H9 (cell line): ENCODE measurements at regions not wholly inside any gene's neighbourhood (a gene's known extent, or its start where the extent isn't known, plus 50 kb on each side); places are given as distances from the start of the nearest gene placed in this dataset.

Experiments used
- DNase-seq: peaks from one replicate; pipeline ENCODE4 v3.0.0-alpha.2; 2017
- H2AFZ ChIP-seq: one replicate; pipeline ENCODE4 v1.6.1; 2013; ENCODE audit warnings: mild to moderate bottlenecking, low read length, control low read depth, moderate library complexity
- H2AK5ac ChIP-seq: 2 replicates; pipeline ENCODE4 v1.6.1; 2013; ENCODE audit warnings: low read length, control low read depth, mixed read lengths; ENCODE audit not compliant: insufficient read length
- H2BK120ac ChIP-seq: one replicate; pipeline ENCODE4 v1.6.1; 2013; ENCODE audit warnings: low read depth, mild to moderate bottlenecking, low read length, control low read depth, inconsistent platforms; ENCODE audit not compliant: poor library complexity, severe bottlenecking
- H2BK12ac ChIP-seq: 2 replicates; pipeline ENCODE4 v1.6.1; 2013; ENCODE audit warnings: low read length, control low read depth, mixed read lengths, low read depth; ENCODE audit not compliant: insufficient read length
- H2BK15ac ChIP-seq: 2 replicates; pipeline ENCODE4 v1.6.1; 2013; ENCODE audit warnings: low read depth, low read length, control low read depth
- H2BK20ac ChIP-seq: one replicate; pipeline ENCODE4 v1.6.1; 2013; ENCODE audit warnings: low read depth, mild to moderate bottlenecking, low read length, control low read depth, inconsistent platforms; ENCODE audit not compliant: poor library complexity, severe bottlenecking
- H2BK5ac ChIP-seq: 2 replicates; pipeline ENCODE4 v1.6.1; 2013; ENCODE audit warnings: low read length, control low read depth, mixed read lengths; ENCODE audit not compliant: insufficient read length
- H3K14ac ChIP-seq: 2 replicates; pipeline ENCODE4 v1.6.1; 2013; ENCODE audit warnings: low read length, control low read depth; ENCODE audit not compliant: insufficient read depth
- H3K18ac ChIP-seq: 2 replicates; pipeline ENCODE4 v1.6.1; 2013; ENCODE audit warnings: low read depth, mild to moderate bottlenecking, mixed read lengths, low read length, control low read depth; ENCODE audit not compliant: insufficient read length
- H3K23ac ChIP-seq: 2 replicates; pipeline ENCODE4 v1.6.1; 2013; ENCODE audit warnings: low read length, control low read depth, mixed read lengths, low read depth; ENCODE audit not compliant: insufficient read length
- H3K23me2 ChIP-seq: 2 replicates; pipeline ENCODE4 v1.6.1; 2013; ENCODE audit warnings: low read depth, mild to moderate bottlenecking, mixed read lengths, low read length, control low read depth; ENCODE audit not compliant: insufficient read length, poor library complexity, severe bottlenecking
- H3K27ac ChIP-seq: 2 replicates; pipeline ENCODE4 v1.5.1; 2013; ENCODE audit warnings: low read length, control low read depth, mixed read lengths, low read depth; ENCODE audit not compliant: insufficient read length
- H3K27me3 ChIP-seq: 2 replicates; pipeline ENCODE4 v1.6.1; 2013; ENCODE audit warnings: low read length, control low read depth, inconsistent platforms; ENCODE audit not compliant: insufficient read depth
- H3K4ac ChIP-seq: 2 replicates; pipeline ENCODE4 v1.6.1; 2013; ENCODE audit warnings: low read depth, mild to moderate bottlenecking, control low read depth, inconsistent platforms, low read length, moderate library complexity
- H3K4me1 ChIP-seq: 2 replicates; pipeline ENCODE4 v1.6.1; 2013; ENCODE audit warnings: low read length, control low read depth, inconsistent platforms; ENCODE audit not compliant: insufficient read depth
- H3K4me2 ChIP-seq: 2 replicates; pipeline ENCODE4 v1.6.1; 2013; ENCODE audit warnings: low read length, control low read depth, mixed read lengths; ENCODE audit not compliant: insufficient read length, insufficient read depth
- H3K56ac ChIP-seq: 2 replicates; pipeline ENCODE4 v1.6.1; 2013; ENCODE audit warnings: low read depth, mild to moderate bottlenecking, mixed read lengths, low read length, control low read depth; ENCODE audit not compliant: insufficient read length
- H3K79me1 ChIP-seq: 2 replicates; pipeline ENCODE4 v1.6.1; 2013; ENCODE audit warnings: low read depth, mild to moderate bottlenecking, moderate library complexity, low read length, control low read depth, inconsistent platforms; ENCODE audit not compliant: insufficient read depth, poor library complexity, severe bottlenecking
- H3K79me2 ChIP-seq: 2 replicates; pipeline ENCODE4 v1.6.1; 2013; ENCODE audit warnings: low read length, control low read depth, inconsistent platforms; ENCODE audit not compliant: insufficient read depth
- H3K9ac ChIP-seq: 2 replicates; pipeline ENCODE4 v1.6.1; 2013; ENCODE audit warnings: low read length, control low read depth, mixed read lengths; ENCODE audit not compliant: insufficient read length; ENCODE audit errors: extremely low read depth
- H3K9me3 ChIP-seq: one replicate; pipeline ENCODE4 v1.6.1; 2013; ENCODE audit warnings: low read depth, low read length, inconsistent platforms; ENCODE audit not compliant: control insufficient read depth
- H3T11ph ChIP-seq: one replicate; pipeline ENCODE4 v1.6.1; 2013; ENCODE audit warnings: mild to moderate bottlenecking, low read length, control low read depth, inconsistent platforms
- H4K20me1 ChIP-seq: one replicate; pipeline ENCODE4 v1.6.1; 2013; ENCODE audit not compliant: control insufficient read depth, insufficient read length, insufficient read depth
- H4K5ac ChIP-seq: 2 replicates; pipeline ENCODE4 v1.6.1; 2013; ENCODE audit warnings: low read depth, mild to moderate bottlenecking, mixed read lengths, low read length, control low read depth; ENCODE audit not compliant: insufficient read length
- H4K8ac ChIP-seq: replicated peaks from 2 replicates; pipeline ENCODE4 v1.6.1; 2013; ENCODE audit warnings: low read length, control low read depth, mixed read lengths, low read depth; ENCODE audit not compliant: insufficient read length
- H4K91ac ChIP-seq: 2 replicates; pipeline ENCODE4 v1.6.1; 2013; ENCODE audit warnings: low read depth, mild to moderate bottlenecking, moderate library complexity, mixed read lengths, low read length, control low read depth; ENCODE audit not compliant: insufficient read length
- H3K27ac Mint-ChIP-seq, 3 experiments: 2 replicates in 2 of 3; 3 replicates in 1 of 3; pipeline ENCODE4 v1.8.0; 2020 to 2021; ENCODE audit warnings: mixed read lengths in 3 of 3, mild to moderate bottlenecking in 1 of 3, moderate library complexity in 1 of 3
- H3K27me3 Mint-ChIP-seq: 2 replicates; pipeline ENCODE4 v1.8.0; 2021; ENCODE audit warnings: low read depth, mild to moderate bottlenecking, moderate library complexity, mixed read lengths
- H3K36me3 Mint-ChIP-seq, 3 experiments: 2 replicates in 2 of 3; 3 replicates in 1 of 3; pipeline ENCODE4 v1.8.0; 2020 to 2021; ENCODE audit warnings: low read depth in 3 of 3, mixed read lengths in 3 of 3; ENCODE audit not compliant: insufficient read depth in 1 of 3
- H3K4me1 Mint-ChIP-seq, 2 experiments: 2 replicates each; pipeline ENCODE4 v1.8.0; 2020; ENCODE audit warnings: mixed read lengths in 2 of 2
- H3K4me3 Mint-ChIP-seq, 2 experiments: 2 replicates in 1 of 2; 3 replicates in 1 of 2; pipeline ENCODE4 v1.8.0; 2020 to 2021; ENCODE audit warnings: mild to moderate bottlenecking in 2 of 2, mixed read lengths in 2 of 2, moderate library complexity in 1 of 2
- H3K9me3 Mint-ChIP-seq, 2 experiments: 2 replicates in 1 of 2; 3 replicates in 1 of 2; pipeline ENCODE4 v1.8.0; 2020; ENCODE audit warnings: mild to moderate bottlenecking in 2 of 2, mixed read lengths in 2 of 2, moderate library complexity in 1 of 2
- CTCF ChIP-seq: fragments of 200-600 bp; sonication (generic); conservative IDR thresholded peaks from 3 replicates; pipeline ENCODE4 v1.8.0; 2021; ENCODE audit warnings: antibody characterized with exemption, mild to moderate bottlenecking
- WGBS: extraction: QIAGEN DNeasy Blood & Tissue Kit; methylation state at CpG from one replicate; pipeline ENCODE4 v1.1.7; 2013; ENCODE audit warnings: missing lambda C conversion rate, low lambda C conversion rate, mixed read lengths; ENCODE audit not compliant: insufficient read length; ENCODE audit errors: extremely low coverage; 5-methylcytosine and 5-hydroxymethylcytosine counted together

GRCh38 chr6:76856065-76856464, 607.2 kb downstream of the HTR1B start:
- Histone ChIP-seq H2BK5ac (no peak overlapping the region), H3K79me1 (no peaks in the 10 kb centered on the region), H3K14ac (no peak overlapping the region), H2BK20ac (no peak overlapping the region), H2AK5ac (no peak overlapping the region), H3K27ac (no peak overlapping the region), H3K23ac (no peak overlapping the region), H2BK15ac (no peak overlapping the region), H4K5ac (no peak overlapping the region), H2BK12ac (no peak overlapping the region), H3K23me2 (no peaks in the 10 kb centered on the region), H3K79me2 (no peaks in the 10 kb centered on the region), H3T11ph (no peak overlapping the region), H3K27me3 (no peaks in the 10 kb centered on the region), H4K20me1 (no peaks in the 10 kb centered on the region), H3K18ac (no peak overlapping the region), H3K56ac (no peak overlapping the region), H3K4me2 (no peak overlapping the region), H4K8ac (no peak overlapping the region), H3K9ac (no peak overlapping the region), H2AFZ (no peak overlapping the region), H3K9me3 (no peaks in the 10 kb centered on the region), H2BK120ac (no peak overlapping the region), H3K4ac (no peak overlapping the region), H4K91ac (no peak overlapping the region), H3K4me1 (no peaks in the 10 kb centered on the region; the same call in 1 of the 2 replicates)
- Mint-ChIP-seq H3K9me3 (no peaks in the 10 kb centered on the region), H3K27me3 (no peaks in the 10 kb centered on the region), H3K27ac (no peak overlapping the region), H3K36me3 (no peaks in the 10 kb centered on the region), H3K4me1 (peaks cover 10 to 16% of the 10 kb centered on the region in 2 experiments), H3K4me3 (no peak overlapping the region)
- no peak for DNase-seq
- WGBS, result no CpG with 5 or more reads among the region's 5 CpGs
- TF ChIP-seq CTCF, result no peak
